ENCODE measurements at regions not wholly inside any gene's neighbourhood (a gene's known extent, or its start where the extent isn't known, plus 50 kb on each side); places are given as distances from the start of the nearest gene placed in this dataset.

GRCh38 chr4:117621673-117622072, 412.6 kb upstream of the NDST3 start:
- H3K9me3 ChIP-seq = peaks cover 3% of the 10 kb centered on the region; the same call in 1 of the 2 replicates
- no peaks in the 10 kb centered on the region for H3K36me3 Mint-ChIP-seq (ENCODE audit: insufficient read depth, unreplicated experiment)
- ChIA-PET POLR2A (no interaction called here), CTCF (no interaction called here)
- H3K4me1 Mint-ChIP-seq (ENCODE audit: low read depth, unreplicated experiment) = peaks cover 4% of the 10 kb centered on the region
- no peak overlapping the region for H3K4me3 Mint-ChIP-seq (ENCODE audit: unreplicated experiment)
- H3K9me3 Mint-ChIP-seq (ENCODE audit: unreplicated experiment) = peaks cover 22% of the 10 kb centered on the region
- no peak for DNase-seq
- intact Hi-C loops (cut with micrococcal nuclease; ENCODE audit: unreplicated experiment) = no loop called here
- no peaks in the 10 kb centered on the region for H3K27me3 Mint-ChIP-seq (ENCODE audit: insufficient read depth, unreplicated experiment)
- no peak overlapping the region for H3K4me3 ChIP-seq (ENCODE audit: low read depth, low read length)
- H3K4me1 ChIP-seq = peaks cover 7% of the 10 kb centered on the region
- TF ChIP-seq CTCF (IDR thresholded peaks at IDR 0.05; ENCODE audit: insufficient read depth in 1 of 2, low read depth in 1 of 2, low read length in 1 of 2, severe bottlenecking in 1 of 2, unreplicated experiment in 1 of 2) = no peak
- no TSS peak for BruUV-seq (replicated peaks)
- no peaks in the 10 kb centered on the region for H3K36me3 ChIP-seq (ENCODE audit: control insufficient read depth, insufficient read depth, low read length)
- H3K27ac Mint-ChIP-seq (ENCODE audit: unreplicated experiment) = no peak overlapping the region
- no peaks in the 10 kb centered on the region for H3K27me3 ChIP-seq (replicated peaks; ENCODE audit: control insufficient read depth, insufficient read depth, low read length)

GRCh38 chr4:117623326-117623725, 411.0 kb upstream of the NDST3 start:
- Mint-ChIP-seq H3K27ac (ENCODE audit: unreplicated experiment) (no peak overlapping the region), H3K4me3 (ENCODE audit: unreplicated experiment) (no peak overlapping the region), H3K27me3 (ENCODE audit: insufficient read depth, unreplicated experiment) (no peaks in the 10 kb centered on the region), H3K4me1 (ENCODE audit: low read depth, unreplicated experiment) (peaks cover 8% of the 10 kb centered on the region), H3K36me3 (ENCODE audit: insufficient read depth, unreplicated experiment) (no peaks in the 10 kb centered on the region), H3K9me3 (ENCODE audit: unreplicated experiment) (peaks cover 21% of the 10 kb centered on the region)
- no peaks in the 10 kb centered on the region for H3K36me3 ChIP-seq (ENCODE audit: control insufficient read depth, insufficient read depth, low read length)
- no TSS peak for BruUV-seq (replicated peaks)
- ChIA-PET POLR2A (no interaction called here), CTCF (no interaction called here)
- peaks cover 3% of the 10 kb centered on the region; the same call in 1 of the 2 replicates for H3K9me3 ChIP-seq
- intact Hi-C loops (cut with micrococcal nuclease; ENCODE audit: unreplicated experiment) = no loop called here
- H3K27me3 ChIP-seq (replicated peaks; ENCODE audit: control insufficient read depth, insufficient read depth, low read length) = no peaks in the 10 kb centered on the region
- DNase-seq = no peak
- TF ChIP-seq CTCF (IDR thresholded peaks at IDR 0.05; ENCODE audit: insufficient read depth in 1 of 2, low read depth in 1 of 2, low read length in 1 of 2, severe bottlenecking in 1 of 2, unreplicated experiment in 1 of 2) = no peak
- H3K4me3 ChIP-seq (ENCODE audit: low read depth, low read length) = no peak overlapping the region
- peaks cover 11% of the 10 kb centered on the region for H3K4me1 ChIP-seq

- Histone ChIP-seq H3K36me3 (ENCODE audit: control insufficient read depth, insufficient read depth, low read length) (no peaks in the 10 kb centered on the region), H3K4me1 (peaks cover 11% of the 10 kb centered on the region), H3K27me3 (replicated peaks; ENCODE audit: control insufficient read depth, insufficient read depth, low read length) (no peaks in the 10 kb centered on the region), H3K4me3 (ENCODE audit: low read depth, low read length) (no peak overlapping the region), H3K9me3 (peaks cover 3% of the 10 kb centered on the region; the same call in 1 of the 2 replicates)
- DNase-seq = peak in 1 of 2 experiments; percentile 31
- Mint-ChIP-seq H3K9me3 (ENCODE audit: unreplicated experiment) (peaks cover 12% of the 10 kb centered on the region), H3K36me3 (ENCODE audit: insufficient read depth, unreplicated experiment) (no peaks in the 10 kb centered on the region), H3K4me3 (ENCODE audit: unreplicated experiment) (peak overlapping the region; percentile 41), H3K27me3 (ENCODE audit: insufficient read depth, unreplicated experiment) (no peaks in the 10 kb centered on the region), H3K27ac (ENCODE audit: unreplicated experiment) (no peak overlapping the region), H3K4me1 (ENCODE audit: low read depth, unreplicated experiment) (peaks cover 8% of the 10 kb centered on the region)
- ChIA-PET CTCF (no interaction called here), POLR2A (no interaction called here)
- intact Hi-C loops (cut with micrococcal nuclease; ENCODE audit: unreplicated experiment) = no loop called here
- no peak for TF ChIP-seq CTCF (IDR thresholded peaks at IDR 0.05; ENCODE audit: insufficient read depth in 1 of 2, low read depth in 1 of 2, low read length in 1 of 2, severe bottlenecking in 1 of 2, unreplicated experiment in 1 of 2)
- BruUV-seq (replicated peaks) = no TSS peak
These were observed 407.6 kb upstream of the NDST3 start for GRCh38 chr4:117626664-117627063.
